Upper lobe of left lung (tissue), 4 donors: ENCODE measurements at regions not wholly inside any gene's neighbourhood (a gene's known extent, or its start where the extent isn't known, plus 50 kb on each side); places are given as distances from the start of the nearest gene placed in this dataset.

Source experiments
- POLR2A ChIP-seq, 4 donors: fragments of 450-650 bp; IDR thresholded peaks; one replicate each; pipeline ENCODE4 v1.5.1; 2016 to 2017; ENCODE audit warnings: antibody characterized with exemption in 4 of 4, mild to moderate bottlenecking in 2 of 4
- POLR2AphosphoS5 ChIP-seq, 2 donors: sonication (generic); formaldehyde crosslinking; IDR thresholded peaks; one replicate each; pipeline ENCODE4 v1.5.1; 2017; ENCODE audit warnings: antibody characterized with exemption in 2 of 2
- TF ChIP-seq, protein P1 (sequence below), 6 experiments: fragments of 450-650 bp in 4 of 6; fragments of 200-600 bp in 2 of 6; sonication (generic) in 2 of 6; IDR thresholded peaks; one replicate each; pipeline ENCODE4 v1.5.1; 2016 to 2019; ENCODE audit warnings: antibody characterized with exemption in 6 of 6

DNA sequence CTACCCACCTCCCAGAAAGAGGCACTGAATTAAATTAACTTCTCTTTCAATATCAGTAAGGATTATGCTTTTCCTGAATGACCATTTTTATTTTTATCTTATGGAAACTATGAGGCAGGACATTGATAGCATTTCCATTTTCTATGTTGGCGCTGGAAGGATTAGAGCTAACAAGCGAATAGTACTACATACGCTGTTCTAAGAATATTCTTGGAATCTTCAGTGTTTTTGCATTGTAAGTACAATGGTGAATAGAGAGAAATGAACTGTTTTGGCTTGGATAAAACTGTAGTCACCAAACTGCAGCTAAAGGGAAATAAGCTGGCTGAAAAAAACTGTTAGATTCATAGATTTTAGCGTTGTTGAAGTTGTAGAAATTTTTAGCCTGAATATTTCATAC is 779.0 kb upstream of the ADGRL4 start:
- TF ChIP-seq POLR2AphosphoS5 (IDR thresholded peaks at IDR 0.05) (no peak), POLR2A (IDR thresholded peaks at IDR 0.05) (no peak)
- TF ChIP-seq, protein P1, sequence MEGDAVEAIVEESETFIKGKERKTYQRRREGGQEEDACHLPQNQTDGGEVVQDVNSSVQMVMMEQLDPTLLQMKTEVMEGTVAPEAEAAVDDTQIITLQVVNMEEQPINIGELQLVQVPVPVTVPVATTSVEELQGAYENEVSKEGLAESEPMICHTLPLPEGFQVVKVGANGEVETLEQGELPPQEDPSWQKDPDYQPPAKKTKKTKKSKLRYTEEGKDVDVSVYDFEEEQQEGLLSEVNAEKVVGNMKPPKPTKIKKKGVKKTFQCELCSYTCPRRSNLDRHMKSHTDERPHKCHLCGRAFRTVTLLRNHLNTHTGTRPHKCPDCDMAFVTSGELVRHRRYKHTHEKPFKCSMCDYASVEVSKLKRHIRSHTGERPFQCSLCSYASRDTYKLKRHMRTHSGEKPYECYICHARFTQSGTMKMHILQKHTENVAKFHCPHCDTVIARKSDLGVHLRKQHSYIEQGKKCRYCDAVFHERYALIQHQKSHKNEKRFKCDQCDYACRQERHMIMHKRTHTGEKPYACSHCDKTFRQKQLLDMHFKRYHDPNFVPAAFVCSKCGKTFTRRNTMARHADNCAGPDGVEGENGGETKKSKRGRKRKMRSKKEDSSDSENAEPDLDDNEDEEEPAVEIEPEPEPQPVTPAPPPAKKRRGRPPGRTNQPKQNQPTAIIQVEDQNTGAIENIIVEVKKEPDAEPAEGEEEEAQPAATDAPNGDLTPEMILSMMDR (IDR thresholded peaks at IDR 0.05), result no peak
